Caki2 (cell line): ENCODE measurements at regions not wholly inside any gene's neighbourhood (a gene's known extent, or its start where the extent isn't known, plus 50 kb on each side); places are given as distances from the start of the nearest gene placed in this dataset.

ENCODE experiments used
- DNase-seq: peaks from one replicate; pipeline ENCODE4 v3.0.0-alpha.2; 2015; ENCODE audit warnings: low read depth
- in situ Hi-C: cut with HindIII; loops from 2 replicates; pipeline ENCODE4 v1.10.0; 2016; ENCODE audit warnings: low sequenced_read_pairs, low pct_unique_long_range_greater_than_20kb, mixed read lengths

DNA sequence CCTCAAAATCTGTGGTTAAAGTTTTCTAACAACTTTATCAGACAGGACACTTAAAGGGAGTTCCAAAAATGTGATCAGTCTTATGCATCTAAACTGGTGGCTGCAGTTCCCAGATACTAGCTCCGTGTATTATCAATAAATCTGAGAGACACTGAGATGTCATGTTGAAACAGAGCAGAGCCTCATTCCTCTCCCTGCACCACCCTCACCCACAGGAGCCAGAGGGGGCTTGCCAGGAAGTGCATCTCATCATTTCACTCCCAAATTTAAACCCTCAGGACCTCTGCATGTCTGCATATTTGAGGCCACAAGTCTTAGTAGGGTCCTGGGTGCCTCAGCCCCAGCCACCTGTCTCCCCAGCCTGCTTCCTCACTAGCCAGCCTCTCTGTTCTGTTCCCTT lies 167.4 kb upstream of the NTM start:
- no peak for DNase-seq
- in situ Hi-C loops, result no loop called here

DNA sequence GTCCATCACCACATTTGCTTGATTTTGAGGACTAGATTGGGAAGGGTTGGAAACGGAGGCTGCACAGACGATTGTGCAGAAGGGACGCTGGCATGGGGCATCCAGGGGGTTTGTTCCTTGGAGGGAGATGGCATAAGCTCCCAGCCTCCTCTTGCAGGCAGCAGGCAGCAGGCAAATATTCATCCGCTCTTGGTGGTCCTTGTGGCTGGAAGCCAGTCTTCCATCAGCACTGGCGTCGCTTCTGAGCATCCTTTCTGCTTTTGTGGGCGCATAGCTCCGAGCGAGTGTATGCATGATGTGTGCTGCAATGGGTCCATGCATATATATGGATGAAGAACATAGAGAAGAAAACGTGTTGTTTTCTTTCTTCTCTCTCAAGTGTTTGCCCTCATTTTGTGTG lies 166.1 kb upstream of the NTM start:
- in situ Hi-C loops, result no loop called here
- no peak for DNase-seq

DNA sequence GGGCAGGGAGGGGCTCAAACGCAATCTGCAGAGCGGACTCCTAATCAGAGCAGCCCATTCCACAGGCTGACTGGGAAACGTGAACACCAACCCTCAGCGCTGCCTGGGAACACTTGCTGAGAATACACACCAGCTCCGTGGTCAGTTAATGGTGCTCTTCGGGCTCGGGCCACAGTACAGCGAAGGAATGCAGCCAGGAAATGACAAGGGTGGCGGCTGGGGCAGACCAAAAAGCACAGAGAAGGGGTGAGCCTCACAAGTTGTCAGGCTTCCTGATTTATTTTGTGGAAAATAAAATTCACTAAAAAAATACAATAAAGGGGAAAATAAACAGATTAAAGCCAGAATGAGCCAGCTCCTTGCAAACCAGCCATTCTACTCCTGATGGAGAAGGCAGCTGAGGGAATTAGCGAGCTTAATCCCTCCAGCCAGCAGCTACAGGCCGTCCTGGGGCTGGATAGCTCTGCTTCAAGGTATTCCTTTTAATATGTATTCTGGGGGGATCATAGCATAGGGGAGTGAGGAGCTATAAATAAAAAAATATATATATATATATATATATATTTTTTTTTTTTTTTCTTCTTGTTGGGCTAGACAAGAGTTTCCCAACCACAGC lies 165.5 kb upstream of the NTM start:
- no peak for DNase-seq
- in situ Hi-C loops, result no loop called here

DNA sequence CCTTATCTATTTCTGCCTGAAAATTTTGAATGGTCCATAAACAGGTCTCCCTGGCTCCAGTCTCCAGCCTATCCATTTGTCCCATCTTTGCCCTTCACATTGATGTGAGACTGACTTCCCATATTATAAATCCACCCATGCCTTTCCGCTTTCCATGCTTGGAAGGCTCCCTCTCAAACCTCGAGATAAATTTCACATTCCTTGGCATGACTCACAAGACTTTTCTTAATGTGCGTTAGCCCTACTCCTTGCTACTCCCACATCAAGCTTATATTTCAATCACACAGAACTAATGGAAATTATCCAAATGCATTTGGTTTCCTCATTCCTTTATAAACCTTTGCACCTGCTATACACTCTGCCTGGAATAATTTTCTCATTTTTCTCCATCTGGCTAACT lies 163.7 kb upstream of the NTM start:
- in situ Hi-C loops, result no loop called here
- no peak for DNase-seq

DNA sequence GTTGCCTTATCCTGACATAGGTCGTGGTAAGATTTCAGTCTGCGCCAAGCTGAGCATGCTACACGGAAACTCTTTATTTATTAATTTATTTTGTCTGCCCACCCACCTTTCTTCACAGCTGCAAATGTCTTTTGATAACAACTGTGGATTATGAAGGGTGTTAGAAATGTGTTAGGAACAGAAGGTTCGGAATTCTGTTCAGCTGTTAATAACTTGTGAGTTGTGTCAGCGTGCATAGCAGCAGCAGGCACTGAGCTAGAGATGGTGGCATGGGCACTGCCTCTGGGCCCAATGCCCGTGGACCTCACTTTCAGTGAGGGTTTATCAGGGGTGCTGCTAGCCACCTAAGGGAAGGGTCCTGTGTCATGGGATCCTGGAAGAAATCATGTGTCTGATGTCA lies 162.5 kb upstream of the NTM start:
- in situ Hi-C loops, result no loop called here
- DNase-seq, result no peak

DNA sequence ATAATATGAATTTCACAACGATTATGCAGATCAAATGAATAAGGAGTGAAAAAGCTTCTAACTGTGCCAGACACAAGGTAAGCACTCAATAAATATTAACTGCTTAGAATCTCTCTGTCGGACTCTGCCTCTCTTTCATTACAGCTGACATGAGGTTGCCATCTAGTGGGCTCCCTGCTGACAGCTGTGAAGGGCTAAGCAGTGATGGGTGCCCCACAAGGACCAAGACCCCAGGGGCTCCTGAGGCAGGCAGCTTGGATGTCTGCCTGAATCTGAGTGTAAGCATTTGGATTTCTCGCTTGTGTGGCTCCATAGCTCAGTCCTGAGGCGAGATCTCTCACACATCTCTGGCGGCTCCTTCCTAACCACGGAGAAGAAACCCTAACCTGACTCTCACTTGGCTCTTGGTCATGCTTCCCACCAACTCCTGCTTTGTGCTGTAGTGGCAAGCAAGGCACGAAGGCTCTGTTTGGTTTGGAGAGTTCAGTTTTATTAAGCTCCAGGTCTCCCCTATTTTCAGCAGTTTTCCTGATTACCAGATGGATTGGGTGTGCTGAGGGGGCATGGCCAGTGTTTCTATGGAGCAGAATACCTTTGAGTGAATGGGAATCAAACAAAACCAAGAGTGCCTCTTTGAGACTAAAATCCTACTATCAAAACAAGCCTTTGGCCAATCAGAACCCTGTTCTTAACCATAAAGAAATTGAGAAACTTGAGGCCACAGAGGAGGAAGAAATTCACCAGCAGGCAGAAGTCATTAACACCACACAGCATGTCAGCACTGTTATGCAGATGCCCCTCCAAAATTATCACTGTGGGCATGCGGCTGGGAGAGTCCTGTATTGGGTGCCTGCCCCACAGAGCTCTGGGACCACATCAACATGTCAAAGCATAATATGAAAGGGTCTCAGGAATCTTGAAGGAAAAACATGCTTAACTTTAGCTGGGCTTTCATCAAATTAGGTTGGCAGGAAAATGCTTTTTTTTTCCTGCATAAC lies 152.8 kb upstream of the NTM start:
- in situ Hi-C loops, result no loop called here
- DNase-seq, result no peak

DNA sequence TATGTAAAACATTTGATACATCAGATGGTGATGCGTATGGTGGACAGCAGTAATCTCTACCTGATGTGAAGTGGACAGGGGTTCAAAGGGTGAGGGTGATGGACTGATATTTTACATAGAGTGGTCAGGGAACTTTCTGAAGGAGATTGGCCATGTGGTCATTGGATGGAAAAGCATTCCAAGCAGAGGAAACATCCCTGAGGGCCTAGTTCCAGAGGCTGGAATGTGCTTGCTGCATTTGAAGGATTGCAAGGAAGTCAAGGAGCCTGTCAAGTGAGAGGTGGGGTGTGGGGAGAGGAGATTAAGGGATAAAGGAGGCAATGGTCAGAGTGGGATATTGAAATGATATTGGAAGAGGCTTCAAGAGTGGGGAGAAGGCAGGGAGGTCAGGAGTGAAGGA lies 151.9 kb upstream of the NTM start:
- in situ Hi-C loops, result no loop called here
- DNase-seq, result no peak

DNA sequence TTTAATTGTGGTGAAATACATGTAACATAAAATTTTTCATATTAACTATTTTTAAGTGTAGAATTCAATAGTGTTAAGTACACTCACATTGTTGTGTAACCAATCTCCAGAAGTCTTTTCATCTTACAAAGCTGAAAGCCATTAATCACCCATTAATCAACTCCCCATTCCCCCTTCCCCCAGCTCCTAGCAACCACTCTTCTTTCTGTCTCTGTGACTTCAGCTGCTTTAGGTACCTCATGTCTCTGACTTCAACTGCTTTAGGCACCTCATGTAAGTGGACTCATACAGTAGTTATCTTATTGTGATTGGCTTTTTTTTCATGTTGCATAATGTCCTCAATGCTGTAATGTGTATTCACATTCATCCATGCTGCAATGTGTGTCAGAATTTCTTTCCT lies 150.8 kb upstream of the NTM start:
- in situ Hi-C loops, result no loop called here
- no peak for DNase-seq

DNA sequence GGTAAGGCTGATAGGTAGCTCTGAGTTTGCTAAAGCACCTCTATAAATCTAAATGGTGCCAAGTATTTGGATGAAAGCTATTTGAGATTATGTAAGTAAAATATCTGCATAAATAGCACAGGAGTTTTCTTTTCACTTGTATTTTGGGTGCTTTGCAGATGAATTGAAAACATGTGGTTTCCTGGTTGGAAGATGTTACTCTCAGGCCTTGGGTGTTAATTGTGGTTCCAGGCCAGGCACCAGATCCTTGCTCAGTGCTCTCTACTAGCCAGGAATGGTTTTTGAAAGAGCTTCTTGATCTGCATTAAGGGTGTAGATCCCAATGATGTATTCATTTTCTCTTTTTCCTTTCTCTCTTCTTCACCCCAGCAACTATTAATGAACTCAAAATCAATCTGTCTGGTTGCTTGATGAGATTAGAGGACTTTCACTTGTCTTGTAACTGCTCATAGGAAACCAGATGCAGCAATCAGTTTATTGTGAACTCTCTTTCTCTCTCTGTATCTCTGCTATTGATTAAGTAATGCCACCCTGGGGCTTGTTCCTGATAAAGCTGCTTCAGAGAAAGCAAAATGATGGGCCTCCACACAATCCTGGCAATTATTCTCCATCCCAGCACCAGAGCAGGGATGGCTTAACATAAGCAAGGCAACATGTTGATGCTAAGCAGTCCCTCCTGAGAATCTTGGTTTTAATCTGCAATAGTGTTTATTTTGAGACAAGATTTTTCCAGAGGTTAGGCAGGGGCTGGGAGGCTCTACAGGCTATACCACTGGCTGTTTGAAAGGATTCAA lies 147.0 kb upstream of the NTM start:
- in situ Hi-C loops, result no loop called here
- DNase-seq, result no peak

DNA sequence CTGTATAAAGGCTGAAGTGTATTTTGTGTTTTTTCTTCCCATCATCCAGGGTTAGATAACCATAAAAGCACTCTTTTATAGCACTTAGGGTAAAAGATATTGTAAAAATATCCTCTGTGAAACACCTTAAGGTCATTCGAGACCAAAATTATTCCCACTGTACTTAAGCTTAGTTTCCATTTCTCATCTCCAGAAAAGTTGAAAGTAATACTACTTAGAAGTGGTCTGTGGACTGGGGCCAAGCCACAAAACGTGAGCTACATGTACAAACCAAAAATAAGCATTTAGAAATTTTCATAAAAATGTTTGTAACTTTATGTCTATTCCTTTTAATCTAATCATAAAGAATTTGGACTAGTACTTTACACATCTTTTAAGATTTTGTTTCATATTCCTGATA lies 142.0 kb upstream of the NTM start:
- in situ Hi-C loops, result no loop called here
- no peak for DNase-seq

DNA sequence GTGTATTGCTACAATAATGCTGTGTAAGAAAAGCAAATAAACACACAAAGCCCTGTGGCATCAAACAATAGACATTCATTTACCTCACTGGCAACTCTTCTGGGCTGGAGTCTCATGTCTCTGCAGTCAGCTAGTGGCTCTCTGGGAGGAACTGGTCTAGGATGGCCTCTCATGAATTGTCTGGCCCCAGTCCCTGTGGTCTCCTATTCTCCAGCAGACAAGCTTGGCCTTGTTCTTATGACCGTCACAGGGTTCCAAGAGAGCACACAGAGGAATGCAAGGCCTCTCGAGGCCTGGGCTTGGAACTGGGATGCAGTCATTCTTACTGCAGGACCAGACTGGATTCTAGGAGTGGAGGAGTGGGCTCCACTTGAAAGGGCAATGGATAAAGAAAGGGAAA lies 141.2 kb upstream of the NTM start:
- DNase-seq, result no peak
- in situ Hi-C loops, result no loop called here

DNA sequence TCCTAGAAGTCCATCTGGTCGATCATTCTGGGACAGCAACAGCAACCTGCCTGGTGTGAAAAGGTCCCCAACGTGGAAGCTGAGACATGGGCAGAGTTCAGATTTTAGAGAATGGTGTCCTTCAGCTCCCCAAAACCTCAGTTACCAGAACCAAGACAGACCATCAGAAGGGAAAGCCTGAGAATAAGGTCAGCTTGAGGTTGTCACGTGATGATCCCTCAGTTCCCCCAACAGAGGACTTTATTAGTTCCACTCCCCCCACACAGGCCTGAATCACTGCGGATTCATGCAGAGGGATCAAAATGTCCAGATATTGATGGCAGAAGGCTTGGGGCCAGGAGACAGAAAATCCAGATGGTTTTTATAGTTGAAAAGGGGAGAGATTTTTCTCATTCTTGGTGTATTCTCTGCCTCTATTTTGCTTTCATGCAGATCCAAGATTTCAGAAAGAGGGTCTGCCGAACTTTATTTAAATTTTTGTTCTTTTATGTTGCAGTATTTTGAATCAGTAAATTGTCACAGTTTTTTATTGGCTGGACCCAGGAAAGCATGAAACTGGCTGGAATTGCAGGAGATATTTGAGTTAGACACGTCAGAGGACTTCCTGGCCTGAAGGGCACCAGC lies 139.0 kb upstream of the NTM start:
- in situ Hi-C loops, result no loop called here
- DNase-seq, result no peak

DNA sequence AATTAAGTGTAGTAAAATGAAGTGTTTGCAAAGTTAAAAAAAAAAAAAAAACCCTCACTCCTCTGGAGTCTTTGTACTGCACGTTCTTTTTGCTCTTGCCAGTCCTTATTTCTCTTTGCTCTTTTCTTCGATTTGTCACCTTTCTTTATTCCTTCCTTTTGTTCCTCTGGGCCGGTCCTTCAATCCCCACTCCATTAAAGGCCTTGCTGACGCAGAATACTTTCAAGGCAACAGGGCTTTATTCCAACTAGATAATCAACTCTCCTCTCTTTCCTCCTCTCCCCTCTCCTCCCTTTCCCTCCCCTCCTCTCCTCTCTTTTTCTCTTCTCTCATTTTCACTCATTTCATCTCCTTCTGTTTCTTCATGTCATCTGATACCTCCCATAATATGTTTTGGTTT lies 138.2 kb upstream of the NTM start:
- in situ Hi-C loops, result no loop called here
- DNase-seq, result no peak

DNA sequence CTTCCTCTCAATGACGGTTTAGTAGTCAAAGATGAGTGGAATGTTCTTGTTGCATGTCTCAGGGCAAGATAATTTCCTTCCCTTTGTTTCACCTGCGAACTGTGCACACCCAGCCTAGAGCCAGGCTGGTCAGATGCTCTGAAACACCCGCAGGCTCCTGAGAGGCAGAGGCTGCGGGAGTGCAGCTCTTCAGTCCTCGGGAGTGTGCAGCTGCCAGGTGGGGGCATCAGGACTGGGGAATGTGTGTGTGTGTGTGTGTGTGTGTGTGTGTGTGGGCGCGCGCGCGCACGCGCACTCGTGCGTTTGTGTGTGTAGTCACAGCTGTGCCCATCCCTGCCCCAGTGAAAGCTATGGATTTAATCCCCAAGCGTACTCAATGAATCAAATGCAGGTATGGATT lies 136.2 kb upstream of the NTM start:
- in situ Hi-C loops, result no loop called here
- no peak for DNase-seq

DNA sequence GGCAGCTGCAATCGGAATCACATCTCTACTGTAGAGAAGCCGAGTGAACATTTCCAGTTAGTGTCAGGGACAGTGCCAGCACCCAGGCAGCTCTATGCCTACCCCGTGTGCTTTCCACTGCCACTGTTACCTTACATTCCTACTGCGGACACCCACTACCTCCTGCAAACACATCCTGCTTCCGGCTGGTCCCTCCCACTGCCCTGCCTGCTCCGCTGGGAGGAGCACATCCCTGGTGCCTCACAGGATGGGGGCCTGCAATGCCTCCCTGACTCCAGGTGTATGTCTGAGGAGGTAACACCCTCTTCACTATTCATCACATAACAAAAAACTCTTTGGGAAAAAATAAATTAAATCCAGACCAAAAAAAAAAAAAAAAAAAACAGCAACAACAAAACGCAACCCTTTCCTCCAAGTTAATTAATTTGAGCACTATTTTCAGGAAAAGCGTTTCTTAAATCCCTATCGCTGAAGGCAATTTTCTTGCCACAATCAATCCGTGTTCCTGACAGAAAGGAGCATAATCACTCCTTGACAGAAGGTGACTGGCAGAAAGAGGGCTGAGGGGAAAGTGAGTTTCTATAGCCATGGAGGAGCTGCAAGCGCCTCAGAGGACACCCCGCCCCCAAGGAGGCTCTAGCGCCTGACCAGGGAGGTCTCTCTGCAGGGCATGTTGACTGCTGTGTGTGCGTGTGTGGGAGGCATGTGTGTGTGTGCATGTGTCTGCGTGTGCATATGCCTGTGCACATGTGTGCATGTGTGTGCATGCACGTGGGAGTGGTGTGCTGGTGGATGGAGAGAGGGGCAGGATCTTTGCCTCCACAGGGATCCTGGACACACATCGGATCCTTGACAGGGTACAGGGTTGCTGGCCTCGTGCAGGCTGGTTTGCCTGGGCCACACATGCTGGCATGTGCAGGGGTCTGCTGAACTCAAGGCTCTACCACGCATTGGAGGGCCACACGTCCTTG lies 134.8 kb upstream of the NTM start:
- in situ Hi-C loops, result no loop called here
- no peak for DNase-seq

DNA sequence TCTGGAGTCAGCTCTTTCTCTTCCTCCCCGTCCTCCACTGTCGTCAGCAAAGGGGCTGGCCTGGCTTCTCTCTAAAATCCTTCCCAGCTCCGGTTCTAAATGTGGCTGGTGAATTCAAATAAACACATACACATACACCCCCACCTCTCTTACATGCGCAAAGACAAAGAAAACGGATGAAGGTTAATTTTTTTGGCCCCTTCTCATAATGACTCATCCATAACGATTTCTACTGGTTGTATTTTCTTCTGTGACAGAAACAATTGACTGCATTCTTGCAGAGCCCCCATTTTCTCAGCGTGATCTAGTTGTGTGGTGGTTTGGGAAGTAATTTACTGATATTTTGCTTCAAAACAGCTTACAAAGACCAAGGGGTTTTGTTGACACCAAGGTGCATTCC lies 130.0 kb upstream of the NTM start:
- in situ Hi-C loops, result no loop called here
- no peak for DNase-seq

DNA sequence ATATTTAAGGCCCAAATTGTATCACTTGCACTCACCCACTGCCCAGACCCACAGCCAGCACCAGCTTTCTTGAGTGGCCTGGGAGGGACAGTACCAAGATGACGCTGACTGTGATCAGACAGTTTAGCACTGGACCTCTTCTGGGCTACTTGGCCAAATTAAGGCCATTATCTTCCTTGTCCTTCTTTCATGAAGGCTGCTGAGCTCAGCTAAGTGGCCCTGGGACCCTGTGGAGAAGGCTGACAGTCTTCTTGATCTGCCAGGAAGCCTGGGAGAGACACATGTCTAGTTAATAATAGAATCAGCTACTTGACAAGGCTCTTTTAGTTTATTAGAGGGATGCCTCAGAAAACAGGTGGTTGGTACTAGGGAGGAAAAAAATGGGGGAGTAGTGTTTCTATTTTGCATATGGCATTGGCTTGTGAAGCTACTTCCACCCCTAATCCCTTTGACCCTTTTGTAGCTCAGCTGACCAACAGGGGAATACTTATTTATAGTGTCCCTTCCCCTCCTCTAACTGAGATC lies 127.9 kb upstream of the NTM start:
- no peak for DNase-seq
- in situ Hi-C loops, result no loop called here
